ENCODE measurements at regions not wholly inside any gene's neighbourhood (a gene's known extent, or its start where the extent isn't known, plus 50 kb on each side); places are given as distances from the start of the nearest gene placed in this dataset.

GRCh38 chr9:17928228-17928627, 349.4 kb downstream of the SH3GL2 start:
- Histone ChIP-seq H3K4me3 (no peak overlapping the region), H3K4me1 (no peaks in the 10 kb centered on the region), H3K36me3 (no peaks in the 10 kb centered on the region), H3K27ac (no peak overlapping the region), H3K27me3 (ENCODE audit: low read depth) (no peaks in the 10 kb centered on the region), H3K9me3 (no peaks in the 10 kb centered on the region)
- intact Hi-C loops (cut with DNase I), result no loop called here
- DNase-seq, result no peak
- TF ChIP-seq CTCF (IDR thresholded peaks at IDR 0.05), result no peak
- no peak for ATAC-seq

DNA sequence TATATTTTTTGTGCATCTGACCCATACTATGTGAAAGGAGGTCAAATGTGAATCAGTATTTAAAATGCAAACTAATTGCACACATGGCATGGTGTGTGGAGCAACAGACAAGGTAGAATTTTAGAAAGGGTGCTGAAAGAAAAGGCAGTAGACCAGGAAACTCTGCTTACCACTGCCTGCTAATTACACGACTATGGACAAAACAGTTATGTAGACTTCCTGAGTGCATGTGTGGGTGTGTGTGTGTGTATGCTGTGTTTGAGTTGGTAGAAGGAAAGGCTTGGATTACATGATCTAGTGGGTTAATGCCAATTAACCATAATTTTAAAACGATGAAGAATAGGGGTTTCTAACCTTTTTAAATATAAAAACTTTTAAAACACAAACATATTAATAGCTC, 349.9 kb downstream of the SH3GL2 start:
- Histone ChIP-seq H3K27ac (no peak overlapping the region), H3K9me3 (no peaks in the 10 kb centered on the region), H3K4me1 (no peaks in the 10 kb centered on the region), H3K27me3 (ENCODE audit: low read depth) (no peaks in the 10 kb centered on the region), H3K4me3 (no peak overlapping the region), H3K36me3 (no peaks in the 10 kb centered on the region)
- no peak for TF ChIP-seq CTCF (IDR thresholded peaks at IDR 0.05)
- ATAC-seq (no peak), DNase-seq (no peak)
- intact Hi-C loops (cut with DNase I), result no loop called here

DNA sequence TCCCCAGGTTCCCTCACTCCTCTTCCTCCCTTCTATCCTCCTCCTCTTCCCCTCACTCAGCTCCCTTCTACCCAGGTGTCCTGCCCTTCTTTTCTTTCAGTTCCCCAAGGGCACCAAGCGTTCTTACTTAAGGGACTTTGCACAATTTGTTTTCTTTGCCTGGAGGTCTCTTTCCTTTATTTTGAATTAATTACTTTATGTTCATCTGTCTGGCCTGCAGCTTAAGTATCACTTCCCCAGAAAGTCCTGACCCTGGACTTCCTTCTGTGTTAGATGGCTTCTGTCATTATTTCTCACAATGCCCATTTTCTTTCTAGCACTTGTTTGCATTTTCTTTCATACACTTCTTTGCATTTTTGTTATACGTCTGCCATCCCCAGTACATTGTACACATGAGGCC, 350.6 kb downstream of the SH3GL2 start:
- Histone ChIP-seq H3K4me3 (no peak overlapping the region), H3K36me3 (no peaks in the 10 kb centered on the region), H3K4me1 (no peaks in the 10 kb centered on the region), H3K27ac (no peak overlapping the region), H3K27me3 (ENCODE audit: low read depth) (no peaks in the 10 kb centered on the region), H3K9me3 (no peaks in the 10 kb centered on the region)
- TF ChIP-seq CTCF (IDR thresholded peaks at IDR 0.05), result no peak
- DNase-seq (no peak), ATAC-seq (no peak)
- intact Hi-C loops (cut with DNase I), result no loop called here

DNA sequence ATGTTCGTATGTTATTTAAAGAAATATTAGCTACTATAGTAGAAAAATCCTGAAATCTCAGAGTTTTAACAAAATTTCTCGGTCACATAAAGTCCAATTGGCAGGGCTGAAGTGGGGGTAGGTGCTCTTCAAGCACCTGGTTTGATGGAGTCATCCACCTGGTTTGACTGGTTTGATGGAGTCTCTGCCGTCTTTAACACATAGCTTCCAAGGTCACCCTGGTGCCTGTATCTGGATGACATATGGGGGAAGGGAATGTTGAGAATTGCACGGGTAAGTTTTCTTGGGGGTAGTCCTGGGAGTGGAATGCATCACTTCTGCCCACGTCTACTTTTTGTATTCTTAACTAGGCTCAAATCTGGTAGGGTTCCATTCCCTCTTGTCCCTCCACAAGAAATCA, 351.2 kb downstream of the SH3GL2 start:
- Histone ChIP-seq H3K4me1 (no peaks in the 10 kb centered on the region), H3K4me3 (no peak overlapping the region), H3K9me3 (no peaks in the 10 kb centered on the region), H3K36me3 (no peaks in the 10 kb centered on the region), H3K27me3 (ENCODE audit: low read depth) (no peaks in the 10 kb centered on the region), H3K27ac (no peak overlapping the region)
- ATAC-seq (no peak), DNase-seq (no peak)
- intact Hi-C loops (cut with DNase I), result no loop called here
- TF ChIP-seq CTCF (IDR thresholded peaks at IDR 0.05), result no peak

DNA sequence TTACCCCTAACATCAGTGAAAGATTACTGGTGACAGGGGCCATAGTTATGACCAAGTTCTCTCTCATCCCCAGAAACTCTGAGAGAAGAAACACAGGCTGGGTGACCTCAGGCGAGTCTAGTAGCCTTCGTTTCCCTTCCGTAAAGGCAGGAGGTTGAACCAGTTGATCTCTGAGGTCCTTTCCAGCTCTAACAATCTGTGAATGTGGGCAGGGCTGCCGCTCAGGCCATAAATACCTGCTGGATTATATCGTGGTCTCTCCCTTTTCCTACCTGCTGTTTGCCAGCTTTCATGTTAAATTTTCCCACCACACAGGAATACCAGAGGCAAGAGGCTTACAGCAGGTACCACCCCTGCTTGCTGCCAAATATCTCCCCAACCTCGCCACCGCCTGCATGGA, 357.5 kb downstream of the SH3GL2 start:
- intact Hi-C loops (cut with DNase I), result no loop called here
- no peaks in the 10 kb centered on the region for H3K4me1 ChIP-seq
- H3K36me3 ChIP-seq, result no peaks in the 10 kb centered on the region
- DNase-seq, result no peak
- H3K27ac ChIP-seq, result no peak overlapping the region
- H3K4me3 ChIP-seq, result no peak overlapping the region
- H3K9me3 ChIP-seq, result no peaks in the 10 kb centered on the region
- no peaks in the 10 kb centered on the region for H3K27me3 ChIP-seq (ENCODE audit: low read depth)
- TF ChIP-seq CTCF (IDR thresholded peaks at IDR 0.05), result no peak
- no peak for ATAC-seq

- TF ChIP-seq CTCF (IDR thresholded peaks at IDR 0.05), result no peak
Observed at GRCh38 chr9:17938035-17938655, 359.3 kb downstream of the SH3GL2 start.

More at GRCh38 chr9:17938035-17938655, 359.3 kb downstream of the SH3GL2 start:
- no peaks in the 10 kb centered on the region for H3K9me3 ChIP-seq
- H3K36me3 ChIP-seq, result no peaks in the 10 kb centered on the region
- ATAC-seq (no peak), DNase-seq (no peak)
- no peaks in the 10 kb centered on the region for H3K27me3 ChIP-seq (ENCODE audit: low read depth)
- no peak overlapping the region for H3K4me3 ChIP-seq
- H3K4me1 ChIP-seq, result no peaks in the 10 kb centered on the region
- intact Hi-C loops (cut with DNase I), result no loop called here
- H3K27ac ChIP-seq, result no peak overlapping the region
